K562 (cell line): ENCODE measurements at regions not wholly inside any gene's neighbourhood (a gene's known extent, or its start where the extent isn't known, plus 50 kb on each side); places are given as distances from the start of the nearest gene placed in this dataset.

Experiments used
- FOXK1 ChIP-seq: sonication (generic); formaldehyde crosslinking; IDR thresholded peaks from 2 replicates; pipeline ENCODE4 v1.8.0; 2022; ENCODE audit warnings: missing genetic modification reagents, mild to moderate bottlenecking, borderline replicate concordance
- PHF8 ChIP-seq: fragments of 200-600 bp; sonication (generic); IDR thresholded peaks from 2 replicates; pipeline ENCODE4 v1.6.1; 2012; ENCODE audit warnings: mixed run types, mild to moderate bottlenecking, inconsistent platforms, low read length, moderate library complexity, borderline replicate concordance
- ZNF395 ChIP-seq: fragments of 200-800 bp; sonication (Bioruptor generic); IDR thresholded peaks from 2 replicates; pipeline ENCODE4 v1.6.1; 2017; ENCODE audit warnings: missing genetic modification characterization, missing compliant biosample characterization
- TF ChIP-seq, protein P1 (sequence below): fragments of 450-650 bp; conservative IDR thresholded peaks from 2 replicates; pipeline ENCODE4 v1.6.1; 2016; ENCODE audit warnings: missing genetic modification characterization, low read depth, mild to moderate bottlenecking, control low read depth, missing compliant biosample characterization

DNA sequence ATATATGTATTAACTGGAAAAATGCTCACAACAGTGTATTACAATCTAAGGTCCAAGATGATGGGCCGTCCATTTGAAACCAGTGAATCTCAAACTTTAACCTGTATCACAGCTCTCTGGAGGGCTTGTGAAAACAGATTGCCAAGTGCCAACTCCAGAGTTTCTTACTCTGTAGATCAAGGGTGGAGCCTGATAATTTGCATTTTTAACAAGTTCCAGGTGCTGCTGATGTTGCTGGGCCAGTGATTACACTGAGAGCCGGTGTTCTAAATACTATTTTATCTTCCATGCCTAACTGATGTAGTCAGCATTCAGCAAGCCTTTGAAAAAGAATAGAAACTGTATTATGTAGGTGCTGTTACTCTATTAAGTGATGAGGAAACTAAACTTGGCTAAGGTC is 269.9 kb upstream of the FERD3L start:
- no peak for TF ChIP-seq FOXK1 (CRISPR knock-in tag)
- TF ChIP-seq, protein P1, sequence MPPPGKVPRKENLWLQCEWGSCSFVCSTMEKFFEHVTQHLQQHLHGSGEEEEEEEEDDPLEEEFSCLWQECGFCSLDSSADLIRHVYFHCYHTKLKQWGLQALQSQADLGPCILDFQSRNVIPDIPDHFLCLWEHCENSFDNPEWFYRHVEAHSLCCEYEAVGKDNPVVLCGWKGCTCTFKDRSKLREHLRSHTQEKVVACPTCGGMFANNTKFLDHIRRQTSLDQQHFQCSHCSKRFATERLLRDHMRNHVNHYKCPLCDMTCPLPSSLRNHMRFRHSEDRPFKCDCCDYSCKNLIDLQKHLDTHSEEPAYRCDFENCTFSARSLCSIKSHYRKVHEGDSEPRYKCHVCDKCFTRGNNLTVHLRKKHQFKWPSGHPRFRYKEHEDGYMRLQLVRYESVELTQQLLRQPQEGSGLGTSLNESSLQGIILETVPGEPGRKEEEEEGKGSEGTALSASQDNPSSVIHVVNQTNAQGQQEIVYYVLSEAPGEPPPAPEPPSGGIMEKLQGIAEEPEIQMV: no peak
- TF ChIP-seq ZNF395: no peak
- TF ChIP-seq PHF8: no peak
